ENCODE measurements at regions not wholly inside any gene's neighbourhood (a gene's known extent, or its start where the extent isn't known, plus 50 kb on each side); places are given as distances from the start of the nearest gene placed in this dataset.
"Not testable (repeated sequence)": the region's sequence is repeated elsewhere in the genome, so short reads cannot be mapped to it uniquely, and the experiment has no call there.

DNA sequence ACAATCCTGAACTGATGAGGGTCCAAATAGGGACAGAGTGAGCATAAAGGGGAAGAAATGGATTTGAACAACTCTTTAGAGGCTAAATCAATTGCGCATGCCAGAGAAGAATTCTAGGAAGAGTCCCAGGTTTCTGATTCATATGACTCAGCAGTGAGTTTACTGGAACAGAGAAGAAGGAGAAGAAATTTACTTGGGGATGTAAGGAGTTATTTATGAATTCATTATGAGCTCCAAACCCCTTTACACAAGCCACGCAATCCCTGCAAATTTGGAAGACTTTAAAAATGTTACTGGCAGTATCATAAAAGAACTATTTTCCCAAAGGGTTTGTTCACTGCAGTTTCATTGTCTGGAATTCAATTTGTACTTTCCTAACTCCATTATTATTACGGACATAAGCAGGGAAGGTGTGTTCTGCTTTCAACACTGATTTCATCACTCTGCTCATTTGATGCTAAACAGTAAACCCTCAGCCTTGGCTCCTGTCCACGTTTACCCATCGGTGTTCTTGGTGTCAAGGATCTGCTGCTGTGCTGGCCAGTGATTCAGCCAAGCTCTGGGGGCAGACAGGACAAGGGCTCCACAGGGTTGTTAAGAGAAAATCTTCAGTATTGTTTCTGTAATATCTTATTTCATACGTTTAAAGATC, 273.7 kb downstream of the HNRNPD start:
- 33% methylated on average over 1 of the region's 6 CpGs for WGBS (ENCODE audit: insufficient coverage)
- peak; percentile 93 for DNase-seq
- no peak overlapping the region for H3K27ac ChIP-seq (ENCODE audit: low read length)

DNA sequence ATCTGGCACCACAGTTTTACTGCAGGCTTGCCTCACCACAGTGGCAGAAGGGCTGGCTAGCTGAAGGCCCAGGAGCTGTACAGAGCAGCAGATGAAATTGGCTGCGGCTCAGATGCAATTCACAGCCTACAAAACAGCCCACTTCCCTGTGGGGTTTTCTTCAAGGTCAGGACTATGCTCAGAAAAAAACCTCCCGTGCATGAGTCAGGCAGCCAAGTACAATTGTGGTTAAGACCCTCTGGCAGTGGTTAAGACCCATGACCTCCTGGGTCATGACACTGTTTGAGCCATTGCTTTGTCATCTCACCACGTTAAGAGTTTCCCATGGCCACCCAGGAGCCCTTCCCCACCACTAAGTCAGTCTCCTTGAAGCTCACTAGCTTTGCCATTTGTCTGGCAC, 276.3 kb downstream of the HNRNPD start:
- DNase-seq, result no peak
- H3K27ac ChIP-seq (ENCODE audit: low read length), result no peak overlapping the region
- no peaks in the 10 kb centered on the region for H3K36me3 ChIP-seq (ENCODE audit: control insufficient read depth, insufficient read depth, low read length)
- 31% methylated on average over 3 of the region's 3 CpGs for WGBS (ENCODE audit: insufficient coverage)
- no peaks in the 10 kb centered on the region for H3K9me3 ChIP-seq (replicated peaks; ENCODE audit: control insufficient read depth, low read depth, low read length)
- H3K27me3 ChIP-seq (ENCODE audit: control insufficient read depth, insufficient read depth, low read length), result no peaks in the 10 kb centered on the region
- peaks cover 3% of the 10 kb centered on the region for H3K4me1 ChIP-seq (ENCODE audit: control insufficient read depth, insufficient read depth, low read length)
- no peak overlapping the region for H3K4me3 ChIP-seq (ENCODE audit: low read length)

More for the DNA sequence above, 273.7 kb downstream of the HNRNPD start:
- Histone ChIP-seq H3K4me3 (ENCODE audit: low read length) (no peak overlapping the region), H3K27me3 (ENCODE audit: control insufficient read depth, insufficient read depth, low read length) (no peaks in the 10 kb centered on the region), H3K9me3 (replicated peaks; ENCODE audit: control insufficient read depth, low read depth, low read length) (no peaks in the 10 kb centered on the region), H3K4me1 (ENCODE audit: control insufficient read depth, insufficient read depth, low read length) (peaks cover 3% of the 10 kb centered on the region), H3K36me3 (ENCODE audit: control insufficient read depth, insufficient read depth, low read length) (no peaks in the 10 kb centered on the region)

DNA sequence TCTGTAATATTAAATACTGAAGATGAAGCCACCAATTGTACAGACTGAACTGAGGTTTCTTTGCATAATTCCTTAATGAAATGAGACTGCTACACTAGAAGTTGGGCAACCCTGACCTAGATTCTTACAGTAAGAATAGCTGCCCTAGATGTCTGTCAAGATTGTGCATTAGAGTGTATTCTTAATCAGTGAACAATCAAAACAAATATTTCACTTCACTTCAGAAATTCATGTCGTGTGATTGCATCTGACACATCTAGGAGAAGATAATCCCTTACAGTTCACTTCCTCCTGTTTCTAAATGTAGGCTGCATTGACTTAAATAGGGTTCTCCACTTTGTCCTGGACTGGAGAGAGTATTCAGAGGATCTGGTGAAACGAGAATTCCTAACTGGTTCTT, 283.1 kb downstream of the HNRNPD start:
- Histone ChIP-seq H3K27me3 (ENCODE audit: control insufficient read depth, insufficient read depth, low read length) (no peaks in the 10 kb centered on the region), H3K9me3 (replicated peaks; ENCODE audit: control insufficient read depth, low read depth, low read length) (no peaks in the 10 kb centered on the region), H3K4me1 (ENCODE audit: control insufficient read depth, insufficient read depth, low read length) (no peaks in the 10 kb centered on the region), H3K27ac (ENCODE audit: low read length) (no peak overlapping the region), H3K4me3 (ENCODE audit: low read length) (no peak overlapping the region), H3K36me3 (ENCODE audit: control insufficient read depth, insufficient read depth, low read length) (no peaks in the 10 kb centered on the region)
- no CpG with 5 or more reads among the region's 2 CpGs for WGBS (ENCODE audit: insufficient coverage)
- DNase-seq, result no peak

DNA sequence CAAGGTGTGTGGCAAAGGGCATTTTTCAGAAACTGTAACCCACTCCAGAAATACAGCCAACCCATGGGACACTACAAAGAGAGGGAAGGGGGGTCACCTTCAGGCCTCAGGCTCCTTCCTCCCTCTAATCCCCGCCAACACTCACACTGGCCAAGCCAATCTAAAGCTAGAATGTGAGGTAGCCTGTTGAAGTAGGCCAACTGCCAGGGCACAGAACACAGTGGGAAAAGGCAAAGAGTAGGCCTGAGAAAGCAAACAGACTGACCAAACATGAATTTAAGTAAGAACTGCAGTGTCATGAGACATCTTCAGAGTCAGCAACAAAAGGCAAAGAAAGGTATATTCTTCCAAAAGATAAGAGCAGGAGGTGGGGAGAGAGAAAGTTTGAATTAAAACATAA, 289.0 kb downstream of the HNRNPD start:
- no peaks in the 10 kb centered on the region for H3K36me3 ChIP-seq (ENCODE audit: control insufficient read depth, insufficient read depth, low read length)
- no peak for DNase-seq
- H3K27ac ChIP-seq (ENCODE audit: low read length), result no peak overlapping the region
- no peaks in the 10 kb centered on the region for H3K4me1 ChIP-seq (ENCODE audit: control insufficient read depth, insufficient read depth, low read length)
- WGBS (ENCODE audit: insufficient coverage), result no CpG with 5 or more reads among the region's 1 CpG
- H3K9me3 ChIP-seq (replicated peaks; ENCODE audit: control insufficient read depth, low read depth, low read length), result no peaks in the 10 kb centered on the region
- H3K4me3 ChIP-seq (ENCODE audit: low read length), result no peak overlapping the region
- H3K27me3 ChIP-seq (ENCODE audit: control insufficient read depth, insufficient read depth, low read length), result no peaks in the 10 kb centered on the region

DNA sequence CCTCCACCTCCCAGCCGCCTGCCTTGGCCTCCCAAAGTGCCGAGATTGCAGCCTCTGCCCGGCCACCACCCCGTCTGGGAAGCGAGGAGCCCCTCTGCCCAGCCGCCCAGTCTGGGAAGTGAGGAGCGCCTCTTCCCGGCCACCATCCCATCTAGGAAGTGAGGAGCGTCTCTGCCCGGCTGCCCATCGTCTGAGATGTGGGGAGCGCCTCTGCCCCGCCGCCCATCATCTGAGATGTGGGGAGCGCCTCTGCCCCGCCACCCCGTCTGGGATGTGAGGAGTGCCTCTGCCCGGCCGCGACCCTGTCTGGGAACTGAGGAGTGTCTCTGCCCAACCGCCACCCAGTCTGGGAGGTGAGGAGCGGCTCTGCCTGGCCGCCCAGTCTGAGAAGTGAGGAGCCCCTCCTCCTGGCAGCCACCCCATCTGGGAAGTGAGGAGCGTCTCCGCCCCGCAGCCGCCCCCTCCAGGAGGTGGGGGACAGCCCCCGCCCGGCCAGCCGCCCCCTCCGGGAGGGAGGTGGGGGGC, 296.3 kb downstream of the HNRNPD start:
- not testable (repeated sequence) for H3K27me3 ChIP-seq (ENCODE audit: control insufficient read depth, insufficient read depth, low read length); H3K4me1 ChIP-seq (ENCODE audit: control insufficient read depth, insufficient read depth, low read length); H3K4me3 ChIP-seq (ENCODE audit: low read length); H3K36me3 ChIP-seq (ENCODE audit: control insufficient read depth, insufficient read depth, low read length); DNase-seq; H3K9me3 ChIP-seq (replicated peaks; ENCODE audit: control insufficient read depth, low read depth, low read length); H3K27ac ChIP-seq (ENCODE audit: low read length)
- WGBS (ENCODE audit: insufficient coverage), result 94% methylated on average over 19 of the region's 31 CpGs

DNA sequence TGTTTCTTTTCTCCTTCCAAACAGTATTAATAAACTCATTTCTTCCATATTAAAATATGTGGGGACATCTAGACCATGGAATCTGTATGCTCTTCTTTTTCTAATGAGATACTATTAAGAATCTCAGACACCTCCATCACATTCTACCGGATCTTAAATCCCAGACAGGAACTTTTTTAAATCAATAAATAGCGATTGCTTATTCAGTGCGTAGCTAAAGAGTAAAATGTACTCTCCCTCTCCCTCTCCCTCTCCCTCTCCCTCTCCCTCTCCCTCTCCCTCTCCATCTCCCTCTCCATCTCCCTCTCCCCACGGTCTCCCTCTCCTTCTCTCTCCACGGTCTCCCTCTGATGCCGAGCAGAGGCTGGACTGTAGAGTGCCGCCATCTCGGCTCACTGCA, 297.0 kb downstream of the HNRNPD start:
- no peaks in the 10 kb centered on the region for H3K9me3 ChIP-seq (replicated peaks; ENCODE audit: control insufficient read depth, low read depth, low read length)
- H3K4me3 ChIP-seq (ENCODE audit: low read length), result no peak overlapping the region
- no peaks in the 10 kb centered on the region for H3K27me3 ChIP-seq (ENCODE audit: control insufficient read depth, insufficient read depth, low read length)
- WGBS (ENCODE audit: insufficient coverage), result 95% methylated on average over 5 of the region's 8 CpGs
- H3K27ac ChIP-seq (ENCODE audit: low read length), result no peak overlapping the region
- no peaks in the 10 kb centered on the region for H3K4me1 ChIP-seq (ENCODE audit: control insufficient read depth, insufficient read depth, low read length)
- H3K36me3 ChIP-seq (ENCODE audit: control insufficient read depth, insufficient read depth, low read length), result no peaks in the 10 kb centered on the region
- DNase-seq, result no peak

DNA sequence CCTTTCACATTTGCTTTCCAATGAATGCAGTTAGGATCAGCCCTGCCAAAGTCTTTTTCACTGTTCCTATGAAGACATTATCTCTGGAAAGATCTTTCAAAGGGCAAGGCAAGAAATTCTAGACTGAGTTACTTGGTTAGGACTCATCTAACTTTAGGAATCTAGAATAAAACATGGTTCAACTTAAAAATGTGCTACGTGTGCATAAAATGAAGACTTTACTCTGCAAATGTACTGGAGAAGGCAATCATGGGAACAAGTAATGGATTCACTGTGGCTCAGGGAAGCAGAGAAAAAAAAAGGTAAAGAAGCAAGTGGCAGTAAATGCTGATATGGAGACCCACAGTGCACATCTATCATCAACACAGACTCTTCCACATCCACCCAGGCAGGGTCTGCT, 297.4 kb downstream of the HNRNPD start:
- 86% methylated on average over 1 of the region's 1 CpG for WGBS (ENCODE audit: insufficient coverage)
- no peaks in the 10 kb centered on the region for H3K4me1 ChIP-seq (ENCODE audit: control insufficient read depth, insufficient read depth, low read length)
- DNase-seq, result no peak
- H3K9me3 ChIP-seq (replicated peaks; ENCODE audit: control insufficient read depth, low read depth, low read length), result no peaks in the 10 kb centered on the region
- no peak overlapping the region for H3K27ac ChIP-seq (ENCODE audit: low read length)
- no peaks in the 10 kb centered on the region for H3K27me3 ChIP-seq (ENCODE audit: control insufficient read depth, insufficient read depth, low read length)
- no peak overlapping the region for H3K4me3 ChIP-seq (ENCODE audit: low read length)
- H3K36me3 ChIP-seq (ENCODE audit: control insufficient read depth, insufficient read depth, low read length), result no peaks in the 10 kb centered on the region

DNA sequence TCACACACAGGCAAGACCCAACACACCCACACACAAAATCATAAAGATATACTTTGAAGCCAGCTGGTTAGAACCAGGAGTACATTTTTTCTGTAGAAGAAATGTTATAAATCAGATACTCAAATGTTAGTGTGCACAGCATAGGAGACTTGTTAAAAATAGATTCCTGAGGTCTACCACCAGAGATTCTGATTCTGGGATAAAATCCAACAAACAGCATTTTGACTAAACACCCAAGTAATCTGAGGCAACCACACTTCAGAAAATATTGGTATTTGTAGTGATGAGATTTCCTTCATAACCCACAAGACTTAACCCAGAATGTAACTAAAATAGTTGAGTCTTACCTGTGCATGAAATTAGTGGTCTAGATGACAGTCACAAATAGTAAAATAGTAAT, 301.8 kb downstream of the HNRNPD start:
- Histone ChIP-seq H3K9me3 (replicated peaks; ENCODE audit: control insufficient read depth, low read depth, low read length) (no peaks in the 10 kb centered on the region), H3K27me3 (ENCODE audit: control insufficient read depth, insufficient read depth, low read length) (no peaks in the 10 kb centered on the region), H3K4me1 (ENCODE audit: control insufficient read depth, insufficient read depth, low read length) (no peaks in the 10 kb centered on the region), H3K4me3 (ENCODE audit: low read length) (no peak overlapping the region), H3K27ac (ENCODE audit: low read length) (no peak overlapping the region), H3K36me3 (ENCODE audit: control insufficient read depth, insufficient read depth, low read length) (no peaks in the 10 kb centered on the region)
- DNase-seq, result no peak

DNA sequence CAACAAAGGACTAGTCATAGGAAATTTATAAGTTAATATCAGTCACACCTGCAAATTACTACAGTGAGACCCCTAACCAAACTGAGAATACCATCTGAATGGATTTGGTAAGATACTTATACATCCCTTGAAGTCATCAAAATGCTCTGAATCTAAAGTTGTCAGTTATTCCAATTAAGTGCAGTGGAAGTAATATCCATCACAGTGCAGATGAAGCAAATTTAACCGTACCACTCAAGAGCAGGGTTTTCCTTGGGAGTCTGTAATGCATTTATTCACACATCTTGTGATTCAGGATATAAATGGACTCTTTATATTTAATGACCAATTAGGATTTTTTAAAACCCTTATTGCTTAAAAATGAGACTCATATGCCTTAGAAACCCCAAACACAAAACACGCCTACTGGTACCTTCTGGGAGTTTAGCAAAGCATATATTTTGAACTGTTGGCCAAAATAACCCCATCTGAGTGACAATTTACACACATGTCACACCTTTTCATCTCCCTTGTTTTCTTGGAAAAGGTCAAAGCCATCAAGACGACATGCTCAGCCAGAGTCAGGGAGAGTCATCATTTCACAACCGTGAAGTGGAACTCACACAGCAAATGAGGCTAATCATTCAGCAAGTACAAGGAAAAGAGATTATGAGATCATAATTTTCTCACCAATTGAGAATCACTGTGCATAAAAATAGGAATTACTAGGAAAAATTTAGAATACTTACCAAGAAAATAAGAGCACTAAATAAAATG, 303.7 kb downstream of the HNRNPD start:
- Histone ChIP-seq H3K4me3 (ENCODE audit: low read length) (no peak overlapping the region), H3K4me1 (ENCODE audit: control insufficient read depth, insufficient read depth, low read length) (no peaks in the 10 kb centered on the region), H3K27ac (ENCODE audit: low read length) (no peak overlapping the region), H3K36me3 (ENCODE audit: control insufficient read depth, insufficient read depth, low read length) (no peaks in the 10 kb centered on the region), H3K9me3 (replicated peaks; ENCODE audit: control insufficient read depth, low read depth, low read length) (no peaks in the 10 kb centered on the region), H3K27me3 (ENCODE audit: control insufficient read depth, insufficient read depth, low read length) (no peaks in the 10 kb centered on the region)
- WGBS (ENCODE audit: insufficient coverage), result 80% methylated on average over 1 of the region's 4 CpGs
- no peak for DNase-seq

DNA sequence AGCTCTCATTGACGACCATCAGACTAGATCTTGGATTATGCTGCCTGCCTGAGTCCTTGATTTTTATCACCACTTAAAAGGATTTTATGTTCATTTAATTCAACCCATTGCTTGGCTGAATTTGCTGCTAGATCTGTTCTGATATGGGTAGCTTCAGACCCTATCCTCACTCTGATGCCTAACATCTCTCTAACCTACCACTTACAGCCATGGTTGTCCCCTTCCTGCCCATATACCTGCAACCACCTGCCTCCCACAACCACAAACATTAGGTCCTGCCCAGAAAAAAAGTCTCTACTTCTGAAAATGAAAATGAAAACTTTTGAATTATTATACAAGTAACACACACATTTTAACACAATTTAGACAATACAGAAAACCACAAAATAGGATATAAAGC, 310.8 kb downstream of the HNRNPD start:
- no peak overlapping the region for H3K27ac ChIP-seq (ENCODE audit: low read length)
- no peaks in the 10 kb centered on the region for H3K4me1 ChIP-seq (ENCODE audit: control insufficient read depth, insufficient read depth, low read length)
- no CpG with 5 or more reads among the region's 1 CpG for WGBS (ENCODE audit: insufficient coverage)

More for the DNA sequence above, 310.8 kb downstream of the HNRNPD start:
- H3K27me3 ChIP-seq (ENCODE audit: control insufficient read depth, insufficient read depth, low read length), result no peaks in the 10 kb centered on the region
- H3K9me3 ChIP-seq (replicated peaks; ENCODE audit: control insufficient read depth, low read depth, low read length), result no peaks in the 10 kb centered on the region
- no peak overlapping the region for H3K4me3 ChIP-seq (ENCODE audit: low read length)
- DNase-seq, result no peak
- no peaks in the 10 kb centered on the region for H3K36me3 ChIP-seq (ENCODE audit: control insufficient read depth, insufficient read depth, low read length)
